KMS-11 (cell line): ENCODE measurements at regions not wholly inside any gene's neighbourhood (a gene's known extent, or its start where the extent isn't known, plus 50 kb on each side); places are given as distances from the start of the nearest gene placed in this dataset.

ENCODE experiments used
- H2AFZ ChIP-seq: fragments of 200-600 bp; sonication (generic); 2 replicates; pipeline ENCODE4 v1.6.1; 2016; ENCODE audit warnings: antibody characterized with exemption, mixed run types, low read depth
- H3K27ac ChIP-seq: fragments of 200-600 bp; sonication (generic); 2 replicates; pipeline ENCODE4 v1.6.1; 2016; ENCODE audit warnings: mild to moderate bottlenecking, mixed run types
- H3K27me3 ChIP-seq: fragments of 200-600 bp; sonication (generic); 2 replicates; pipeline ENCODE4 v1.6.1; 2017; ENCODE audit warnings: mild to moderate bottlenecking, low read depth, mixed run types, moderate library complexity; ENCODE audit not compliant: insufficient read depth
- H3K36me3 ChIP-seq: fragments of 200-600 bp; sonication (generic); 2 replicates; pipeline ENCODE4 v1.6.1; 2017; ENCODE audit warnings: mild to moderate bottlenecking, mixed run types; ENCODE audit not compliant: insufficient read depth
- H3K4me1 ChIP-seq: fragments of 200-600 bp; sonication (generic); 2 replicates; pipeline ENCODE4 v1.6.1; 2016; ENCODE audit warnings: mild to moderate bottlenecking, low read depth, mixed run types; ENCODE audit not compliant: poor library complexity, severe bottlenecking
- H3K4me2 ChIP-seq: fragments of 200-600 bp; sonication (generic); 2 replicates; pipeline ENCODE4 v1.7.0; 2016; ENCODE audit warnings: mild to moderate bottlenecking, mixed run types
- H3K4me3 ChIP-seq: fragments of 200-600 bp; sonication (generic); IDR thresholded peaks from 2 replicates; pipeline ENCODE4 v1.6.1; 2017; ENCODE audit warnings: low read depth, low read length, mixed read lengths; ENCODE audit not compliant: insufficient read depth
- H3K79me2 ChIP-seq: fragments of 200-600 bp; sonication (generic); 2 replicates; pipeline ENCODE4 v1.6.1; 2016; ENCODE audit warnings: low read depth, mixed run types; ENCODE audit not compliant: insufficient read depth
- H3K9ac ChIP-seq: fragments of 200-600 bp; sonication (generic); 2 replicates; pipeline ENCODE4 v1.6.1; 2016; ENCODE audit warnings: mild to moderate bottlenecking, mixed run types
- H4K20me1 ChIP-seq: fragments of 200-600 bp; sonication (generic); 2 replicates; pipeline ENCODE4 v1.6.1; 2016; ENCODE audit warnings: mild to moderate bottlenecking, mixed run types; ENCODE audit not compliant: insufficient read depth
- TF ChIP-seq, protein P1 (sequence below): fragments of 200-600 bp; sonication (generic); conservative IDR thresholded peaks from 2 replicates; pipeline ENCODE4 v1.6.1; 2017; ENCODE audit warnings: low read depth, mild to moderate bottlenecking, antibody characterized with exemption, low read length, moderate library complexity, mixed read lengths

DNA sequence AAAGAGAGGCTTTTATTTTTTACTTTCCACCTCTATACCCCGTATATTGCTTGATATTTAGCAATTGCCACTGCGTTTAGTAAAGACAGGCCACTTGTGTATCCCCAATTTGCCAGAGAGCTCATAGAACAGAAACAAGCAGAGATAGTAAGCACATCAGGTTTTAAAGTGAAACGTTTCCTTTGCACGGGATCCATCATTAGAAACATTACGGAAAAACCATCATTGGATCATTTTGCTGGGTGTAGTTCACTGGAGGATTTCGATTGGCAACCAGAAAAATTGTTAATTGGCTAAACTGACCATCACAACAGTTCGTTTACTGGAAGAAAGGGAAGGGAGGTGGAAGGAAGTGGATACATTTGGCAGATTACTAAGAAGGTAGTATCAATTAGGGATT is 149.4 kb upstream of the STK32A start:
- no peaks in the 10 kb centered on the region for H3K27me3 ChIP-seq
- no peak overlapping the region for H3K27ac ChIP-seq
- no peaks in the 10 kb centered on the region for H3K36me3 ChIP-seq
- no peaks in the 10 kb centered on the region for H3K79me2 ChIP-seq
- no peak overlapping the region for H3K4me3 ChIP-seq
- H3K4me1 ChIP-seq: no peaks in the 10 kb centered on the region
- no peak overlapping the region for H2AFZ ChIP-seq
- H4K20me1 ChIP-seq: no peaks in the 10 kb centered on the region
- H3K4me2 ChIP-seq: no peak overlapping the region
- H3K9ac ChIP-seq: no peak overlapping the region
- TF ChIP-seq, protein P1, sequence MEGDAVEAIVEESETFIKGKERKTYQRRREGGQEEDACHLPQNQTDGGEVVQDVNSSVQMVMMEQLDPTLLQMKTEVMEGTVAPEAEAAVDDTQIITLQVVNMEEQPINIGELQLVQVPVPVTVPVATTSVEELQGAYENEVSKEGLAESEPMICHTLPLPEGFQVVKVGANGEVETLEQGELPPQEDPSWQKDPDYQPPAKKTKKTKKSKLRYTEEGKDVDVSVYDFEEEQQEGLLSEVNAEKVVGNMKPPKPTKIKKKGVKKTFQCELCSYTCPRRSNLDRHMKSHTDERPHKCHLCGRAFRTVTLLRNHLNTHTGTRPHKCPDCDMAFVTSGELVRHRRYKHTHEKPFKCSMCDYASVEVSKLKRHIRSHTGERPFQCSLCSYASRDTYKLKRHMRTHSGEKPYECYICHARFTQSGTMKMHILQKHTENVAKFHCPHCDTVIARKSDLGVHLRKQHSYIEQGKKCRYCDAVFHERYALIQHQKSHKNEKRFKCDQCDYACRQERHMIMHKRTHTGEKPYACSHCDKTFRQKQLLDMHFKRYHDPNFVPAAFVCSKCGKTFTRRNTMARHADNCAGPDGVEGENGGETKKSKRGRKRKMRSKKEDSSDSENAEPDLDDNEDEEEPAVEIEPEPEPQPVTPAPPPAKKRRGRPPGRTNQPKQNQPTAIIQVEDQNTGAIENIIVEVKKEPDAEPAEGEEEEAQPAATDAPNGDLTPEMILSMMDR: no peak

DNA sequence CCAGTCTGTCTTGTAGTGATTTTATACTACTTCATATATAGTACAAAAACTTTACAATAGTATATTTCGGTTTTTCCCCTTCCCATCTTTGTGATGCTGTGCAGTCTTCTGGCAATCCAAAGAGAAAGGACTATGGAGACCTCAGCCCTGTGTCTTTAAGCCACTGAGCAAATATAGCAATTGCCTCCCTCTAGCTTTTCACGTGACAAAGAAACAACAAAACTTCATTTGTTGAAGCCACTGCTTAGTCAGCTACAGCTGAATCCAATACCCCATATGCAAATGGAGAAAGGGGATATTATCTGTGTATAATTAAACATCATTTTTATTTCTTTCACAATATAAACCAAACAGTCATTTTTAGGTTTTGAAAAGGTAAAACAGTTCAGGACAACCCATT is 142.8 kb upstream of the STK32A start:
- Histone ChIP-seq H3K4me2 (no peak overlapping the region), H3K36me3 (no peaks in the 10 kb centered on the region), H3K9ac (no peak overlapping the region), H3K27me3 (no peaks in the 10 kb centered on the region), H3K4me1 (no peaks in the 10 kb centered on the region), H3K79me2 (no peaks in the 10 kb centered on the region), H4K20me1 (no peaks in the 10 kb centered on the region), H2AFZ (no peak overlapping the region), H3K4me3 (no peak overlapping the region), H3K27ac (no peak overlapping the region)
- TF ChIP-seq, protein P1: no peak

DNA sequence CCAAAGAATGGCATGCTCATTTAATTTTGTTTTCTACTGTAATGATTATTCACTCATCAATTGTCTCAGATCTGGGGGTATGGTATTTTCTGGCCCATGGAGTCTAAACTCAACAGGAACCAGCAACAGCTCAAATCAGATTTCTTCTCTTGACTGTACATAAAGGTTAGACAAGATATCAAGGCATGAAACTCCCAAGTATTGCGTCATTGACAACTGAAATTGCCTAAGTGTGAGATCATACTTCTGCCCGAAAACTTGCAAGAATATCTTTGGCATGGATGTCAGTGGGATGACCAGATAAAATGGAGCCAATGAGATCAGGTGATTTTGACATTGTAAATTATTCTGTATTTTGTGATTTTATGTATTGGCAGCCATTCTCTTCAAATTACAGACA is 141.7 kb upstream of the STK32A start:
- TF ChIP-seq, protein P1: no peak
- no peak overlapping the region for H3K4me3 ChIP-seq
- H2AFZ ChIP-seq: no peak overlapping the region
- H3K4me2 ChIP-seq: no peak overlapping the region
- H3K27ac ChIP-seq: no peak overlapping the region
- no peaks in the 10 kb centered on the region for H3K36me3 ChIP-seq
- H3K4me1 ChIP-seq: no peaks in the 10 kb centered on the region
- H4K20me1 ChIP-seq: no peaks in the 10 kb centered on the region
- no peaks in the 10 kb centered on the region for H3K27me3 ChIP-seq
- no peaks in the 10 kb centered on the region for H3K79me2 ChIP-seq
- H3K9ac ChIP-seq: no peak overlapping the region

DNA sequence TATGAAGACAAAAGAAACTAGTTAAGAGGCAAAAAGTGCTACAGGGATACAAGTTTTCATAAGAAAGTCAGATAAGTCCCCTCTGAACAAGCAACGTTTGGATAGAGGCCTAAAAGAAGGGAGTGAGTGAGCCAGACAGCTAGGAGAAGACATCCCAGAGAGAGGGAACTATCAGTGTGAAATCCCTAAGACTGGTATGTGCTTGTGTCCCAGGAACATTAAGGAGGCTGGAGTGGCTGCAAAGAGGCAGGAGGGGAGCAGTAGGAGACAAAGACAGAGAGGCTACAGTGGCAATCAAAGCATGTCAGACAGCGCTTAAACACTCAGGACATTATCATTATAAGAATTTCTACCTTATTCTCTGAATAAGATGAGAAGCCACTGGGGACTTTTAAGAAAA is 139.1 kb upstream of the STK32A start:
- no peaks in the 10 kb centered on the region for H4K20me1 ChIP-seq
- H3K4me3 ChIP-seq: no peak overlapping the region
- no peak overlapping the region for H2AFZ ChIP-seq
- H3K27me3 ChIP-seq: no peaks in the 10 kb centered on the region
- no peaks in the 10 kb centered on the region for H3K4me1 ChIP-seq
- no peak overlapping the region for H3K9ac ChIP-seq
- no peak overlapping the region for H3K4me2 ChIP-seq
- no peaks in the 10 kb centered on the region for H3K79me2 ChIP-seq
- no peaks in the 10 kb centered on the region for H3K36me3 ChIP-seq
- no peak overlapping the region for H3K27ac ChIP-seq
- TF ChIP-seq, protein P1: no peak
